ENCODE measurements at regions not wholly inside any gene's neighbourhood (a gene's known extent, or its start where the extent isn't known, plus 50 kb on each side); places are given as distances from the start of the nearest gene placed in this dataset.

DNA sequence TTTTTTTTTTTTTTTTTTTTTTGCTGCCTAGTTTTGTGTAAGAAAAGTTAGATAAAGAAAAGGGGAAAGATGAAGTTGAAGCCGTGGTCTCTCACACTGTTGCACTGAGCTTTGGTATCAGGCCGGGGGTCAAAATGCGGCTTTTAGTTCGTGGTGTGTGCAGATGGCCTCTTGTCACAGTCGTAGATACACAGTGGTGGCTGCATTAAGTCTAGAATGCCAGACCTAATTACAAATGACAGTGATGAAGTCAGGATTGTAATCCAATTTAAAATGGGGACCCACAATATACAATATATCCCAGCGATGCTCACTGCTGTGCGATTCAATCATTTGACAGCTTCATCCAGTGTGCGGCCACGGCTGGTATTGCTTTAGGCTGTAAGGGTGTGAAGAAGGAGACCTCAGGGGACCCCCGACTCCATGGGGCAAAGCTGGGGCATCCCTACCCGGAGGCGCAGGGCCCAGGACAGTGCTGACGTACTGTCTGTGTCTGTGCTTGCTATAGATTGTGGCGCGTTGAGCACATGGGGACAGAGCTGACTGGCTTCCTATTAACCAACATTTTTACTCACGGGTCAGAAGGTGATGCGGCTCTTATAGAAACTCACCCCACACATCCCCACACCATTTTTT lies 210.0 kb upstream of the SOX4 start:
- H3K4me3 ChIP-seq (ENCODE audit: low read depth, low read length) = no peak overlapping the region
- TF ChIP-seq, protein P1, sequence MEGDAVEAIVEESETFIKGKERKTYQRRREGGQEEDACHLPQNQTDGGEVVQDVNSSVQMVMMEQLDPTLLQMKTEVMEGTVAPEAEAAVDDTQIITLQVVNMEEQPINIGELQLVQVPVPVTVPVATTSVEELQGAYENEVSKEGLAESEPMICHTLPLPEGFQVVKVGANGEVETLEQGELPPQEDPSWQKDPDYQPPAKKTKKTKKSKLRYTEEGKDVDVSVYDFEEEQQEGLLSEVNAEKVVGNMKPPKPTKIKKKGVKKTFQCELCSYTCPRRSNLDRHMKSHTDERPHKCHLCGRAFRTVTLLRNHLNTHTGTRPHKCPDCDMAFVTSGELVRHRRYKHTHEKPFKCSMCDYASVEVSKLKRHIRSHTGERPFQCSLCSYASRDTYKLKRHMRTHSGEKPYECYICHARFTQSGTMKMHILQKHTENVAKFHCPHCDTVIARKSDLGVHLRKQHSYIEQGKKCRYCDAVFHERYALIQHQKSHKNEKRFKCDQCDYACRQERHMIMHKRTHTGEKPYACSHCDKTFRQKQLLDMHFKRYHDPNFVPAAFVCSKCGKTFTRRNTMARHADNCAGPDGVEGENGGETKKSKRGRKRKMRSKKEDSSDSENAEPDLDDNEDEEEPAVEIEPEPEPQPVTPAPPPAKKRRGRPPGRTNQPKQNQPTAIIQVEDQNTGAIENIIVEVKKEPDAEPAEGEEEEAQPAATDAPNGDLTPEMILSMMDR (IDR thresholded peaks at IDR 0.05; ENCODE audit: low read depth, low read length, missing control alignments) = no peak
- no peak for DNase-seq (ENCODE audit: low read depth)

- no peak overlapping the region for H3K4me3 ChIP-seq (ENCODE audit: low read depth, low read length)
- TF ChIP-seq, protein P1 (IDR thresholded peaks at IDR 0.05; ENCODE audit: low read depth, low read length, missing control alignments) = no peak
- DNase-seq (ENCODE audit: low read depth) = no peak
Observed at GRCh38 chr6:21384216-21384615, 209.3 kb upstream of the SOX4 start.

GRCh38 chr6:21386744-21387143 lies 206.8 kb upstream of the SOX4 start:
- TF ChIP-seq, protein P1 (IDR thresholded peaks at IDR 0.05; ENCODE audit: low read depth, low read length, missing control alignments) = no peak
- no peak for DNase-seq (ENCODE audit: low read depth)
- no peak overlapping the region for H3K4me3 ChIP-seq (ENCODE audit: low read depth, low read length)

DNA sequence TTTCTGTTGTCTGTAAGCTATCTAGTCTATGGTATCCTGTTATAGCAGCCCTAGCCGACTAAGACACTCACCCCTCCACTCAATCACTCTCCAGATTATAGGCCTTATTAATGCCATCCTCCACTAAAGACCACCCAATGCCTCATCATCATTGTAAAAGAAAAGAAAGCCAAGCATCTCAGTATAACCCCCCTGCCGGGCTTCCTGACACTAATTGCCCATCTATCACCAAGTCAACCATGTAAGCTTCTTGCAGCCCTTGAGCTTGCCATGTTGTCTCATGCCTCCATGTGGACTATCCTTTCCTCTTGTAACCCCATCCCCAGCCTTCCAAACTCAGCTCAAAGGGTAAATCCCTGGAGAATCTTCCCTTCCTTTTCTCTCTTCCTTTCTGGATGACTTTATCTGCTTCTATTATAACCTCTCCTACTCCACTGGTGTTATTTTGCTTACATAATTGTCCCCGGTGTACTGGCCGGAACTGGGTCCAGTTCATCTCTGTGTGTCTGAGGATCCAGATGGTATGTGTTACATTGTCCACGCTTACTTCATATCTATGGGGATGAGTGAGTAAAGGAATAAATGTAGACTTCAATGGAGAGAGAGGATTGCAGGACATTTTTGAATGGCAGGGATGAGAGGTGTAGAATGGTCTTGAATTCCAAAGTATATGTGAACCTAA lies 202.9 kb upstream of the SOX4 start:
- no peak overlapping the region for H3K4me3 ChIP-seq (ENCODE audit: low read depth, low read length)
- TF ChIP-seq, protein P1 (IDR thresholded peaks at IDR 0.05; ENCODE audit: low read depth, low read length, missing control alignments) = no peak
- no peak for DNase-seq (ENCODE audit: low read depth)

DNA sequence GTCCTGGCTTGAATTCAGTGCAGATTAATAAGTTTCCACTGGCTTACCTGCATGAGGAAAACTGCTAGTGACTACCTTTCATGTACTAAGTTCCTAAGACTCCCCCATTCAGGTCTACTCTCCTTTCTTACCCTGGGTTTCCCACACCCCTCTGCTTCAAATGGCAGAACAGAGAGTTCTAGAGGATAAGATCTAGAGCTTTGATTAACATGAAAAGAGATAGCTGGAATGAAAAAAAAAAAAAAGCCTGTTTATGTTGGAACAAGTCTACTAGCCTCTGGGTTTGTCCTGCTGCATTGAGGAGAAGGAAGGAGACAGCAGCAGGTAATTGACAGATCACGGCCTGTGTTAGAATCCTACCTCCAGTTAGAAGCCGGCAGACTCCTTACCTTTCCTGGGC lies 201.4 kb upstream of the SOX4 start:
- TF ChIP-seq, protein P1 (IDR thresholded peaks at IDR 0.05; ENCODE audit: low read depth, low read length, missing control alignments) = no peak
- no peak overlapping the region for H3K4me3 ChIP-seq (ENCODE audit: low read depth, low read length)
- DNase-seq (ENCODE audit: low read depth) = no peak

DNA sequence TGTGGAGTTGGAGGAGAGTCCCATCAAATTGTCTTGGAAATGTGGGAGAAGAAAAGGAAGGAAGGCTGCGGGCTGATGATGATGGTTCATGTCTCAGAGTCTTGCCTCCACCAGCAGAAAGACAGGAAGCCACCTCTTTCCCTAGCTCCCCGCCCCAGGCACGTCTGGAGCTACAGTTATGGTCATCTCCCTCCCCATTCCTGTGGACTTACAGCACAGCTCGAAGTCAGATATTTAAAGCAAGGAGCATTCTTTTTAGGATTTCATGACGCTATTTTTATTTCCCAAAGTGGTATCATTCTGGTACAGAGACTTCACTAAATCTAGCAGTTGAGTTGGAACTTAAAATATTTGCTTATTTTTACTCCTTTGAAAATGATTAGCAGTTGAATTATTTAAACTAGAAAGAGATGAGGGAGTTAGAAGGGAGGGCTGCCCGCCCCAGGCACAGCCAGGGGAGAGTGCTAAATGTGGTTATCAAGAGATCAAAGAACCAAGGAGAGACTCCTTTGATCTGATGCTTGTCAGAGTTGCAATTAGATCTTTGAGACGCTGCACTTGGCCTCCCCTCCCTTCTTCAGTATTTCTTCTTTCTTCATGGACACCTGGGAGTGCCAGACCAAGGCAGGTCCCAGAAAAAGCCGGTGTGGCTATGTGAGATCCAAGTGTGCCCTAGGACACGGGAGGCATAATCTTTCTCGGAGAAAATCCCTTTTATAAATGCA lies 199.9 kb upstream of the SOX4 start:
- TF ChIP-seq, protein P1 (IDR thresholded peaks at IDR 0.05; ENCODE audit: low read depth, low read length, missing control alignments) = no peak
- no peak overlapping the region for H3K4me3 ChIP-seq (ENCODE audit: low read depth, low read length)
- DNase-seq (ENCODE audit: low read depth) = no peak
